ACC112 (cell line): ENCODE measurements at regions not wholly inside any gene's neighbourhood (a gene's known extent, or its start where the extent isn't known, plus 50 kb on each side); places are given as distances from the start of the nearest gene placed in this dataset.
A peak's percentile ranks its signal among the peaks of the same experiment; 100 is the strongest.

Experiments
- H2AFZ ChIP-seq: fragments of 200-600 bp; sonication (generic); one replicate; pipeline ENCODE4 v1.6.0; 2017; ENCODE audit warnings: antibody characterized with exemption, low read length; ENCODE audit not compliant: unreplicated experiment
- H3K27ac ChIP-seq: fragments of 200-600 bp; sonication (generic); 2 replicates; pipeline ENCODE4 v1.5.1; 2014; ENCODE audit warnings: low read depth, mild to moderate bottlenecking, antibody characterized with exemption, low read length, moderate library complexity
- H3K27me3 ChIP-seq: fragments of 200-600 bp; sonication (generic); 2 replicates; pipeline ENCODE4 v1.6.1; 2014; ENCODE audit warnings: mild to moderate bottlenecking, antibody characterized with exemption, low read length, moderate library complexity, mixed read lengths; ENCODE audit not compliant: insufficient read depth
- H3K36me3 ChIP-seq: fragments of 200-600 bp; sonication (generic); 2 replicates; pipeline ENCODE4 v1.6.1; 2016; ENCODE audit warnings: mild to moderate bottlenecking, antibody characterized with exemption, low read length, moderate library complexity, mixed read lengths; ENCODE audit not compliant: insufficient read depth
- H3K4me1 ChIP-seq: fragments of 200-600 bp; sonication (generic); one replicate; pipeline ENCODE4 v1.6.1; 2016; ENCODE audit warnings: low read length, mixed read lengths; ENCODE audit not compliant: insufficient read depth, unreplicated experiment, control insufficient read depth
- H3K4me3 ChIP-seq: fragments of 200-600 bp; sonication (generic); 2 replicates; pipeline ENCODE4 v1.5.1; 2014; ENCODE audit warnings: mild to moderate bottlenecking, low read depth, low read length
- H3K79me2 ChIP-seq: fragments of 200-600 bp; sonication (generic); one replicate; pipeline ENCODE4 v1.6.0; 2016; ENCODE audit warnings: low read length; ENCODE audit not compliant: control insufficient read depth, unreplicated experiment, insufficient read depth

GRCh38 chr3:178393146-178393545 is 143.1 kb upstream of the KCNMB2 start:
- Histone ChIP-seq H3K79me2 (no peaks in the 10 kb centered on the region), H3K36me3 (no peaks in the 10 kb centered on the region), H3K4me3 (peak overlapping the region; percentile 49), H2AFZ (peak overlapping the region; percentile 82), H3K27me3 (no peaks in the 10 kb centered on the region), H3K4me1 (peaks cover 29% of the 10 kb centered on the region), H3K27ac (peak overlapping the region; percentile 94)

- Histone ChIP-seq H3K36me3 (no peaks in the 10 kb centered on the region), H3K27me3 (no peaks in the 10 kb centered on the region), H3K27ac (peak overlapping the region; percentile 94), H2AFZ (no peak overlapping the region), H3K79me2 (no peaks in the 10 kb centered on the region), H3K4me1 (peaks cover 28% of the 10 kb centered on the region), H3K4me3 (no peak overlapping the region)
These were observed 142.4 kb upstream of the KCNMB2 start for GRCh38 chr3:178393824-178394223.

- Histone ChIP-seq H2AFZ (no peak overlapping the region), H3K36me3 (no peaks in the 10 kb centered on the region), H3K4me1 (peaks cover 23% of the 10 kb centered on the region), H3K79me2 (no peaks in the 10 kb centered on the region), H3K27me3 (no peaks in the 10 kb centered on the region), H3K4me3 (no peak overlapping the region), H3K27ac (no peak overlapping the region)
These were observed 139.9 kb upstream of the KCNMB2 start for GRCh38 chr3:178396318-178396717.

- H2AFZ ChIP-seq: no peak overlapping the region
- no peak overlapping the region for H3K27ac ChIP-seq
- H3K79me2 ChIP-seq: no peaks in the 10 kb centered on the region
- H3K4me3 ChIP-seq: no peak overlapping the region
- no peaks in the 10 kb centered on the region for H3K27me3 ChIP-seq
- no peaks in the 10 kb centered on the region for H3K36me3 ChIP-seq
- H3K4me1 ChIP-seq: peaks cover 21% of the 10 kb centered on the region
These were observed 139.0 kb upstream of the KCNMB2 start for GRCh38 chr3:178397202-178397601.

- no peaks in the 10 kb centered on the region for H3K36me3 ChIP-seq
- no peaks in the 10 kb centered on the region for H3K79me2 ChIP-seq
- no peak overlapping the region for H3K4me3 ChIP-seq
- H3K27me3 ChIP-seq: no peaks in the 10 kb centered on the region
- peaks cover 15% of the 10 kb centered on the region for H3K4me1 ChIP-seq
- H3K27ac ChIP-seq: no peak overlapping the region
- H2AFZ ChIP-seq: no peak overlapping the region
These were observed 138.4 kb upstream of the KCNMB2 start for GRCh38 chr3:178397836-178398235.

GRCh38 chr3:178404961-178405360 is 131.3 kb upstream of the KCNMB2 start:
- Histone ChIP-seq H2AFZ (peak overlapping the region; percentile 75), H3K4me3 (no peak overlapping the region), H3K79me2 (no peaks in the 10 kb centered on the region)

GRCh38 chr3:178405531-178405930 is 130.7 kb upstream of the KCNMB2 start:
- no peaks in the 10 kb centered on the region for H3K4me1 ChIP-seq
- H3K36me3 ChIP-seq: no peaks in the 10 kb centered on the region
- no peak overlapping the region for H3K27ac ChIP-seq
- H2AFZ ChIP-seq: peak overlapping the region; percentile 75
- no peaks in the 10 kb centered on the region for H3K79me2 ChIP-seq
- H3K4me3 ChIP-seq: no peak overlapping the region
- no peaks in the 10 kb centered on the region for H3K27me3 ChIP-seq

More at GRCh38 chr3:178404961-178405360, 131.3 kb upstream of the KCNMB2 start:
- H3K36me3 ChIP-seq: no peaks in the 10 kb centered on the region
- H3K4me1 ChIP-seq: no peaks in the 10 kb centered on the region
- no peaks in the 10 kb centered on the region for H3K27me3 ChIP-seq
- H3K27ac ChIP-seq: no peak overlapping the region

- H3K36me3 ChIP-seq: no peaks in the 10 kb centered on the region
- no peak overlapping the region for H3K27ac ChIP-seq
- H3K4me3 ChIP-seq: no peak overlapping the region
- no peaks in the 10 kb centered on the region for H3K27me3 ChIP-seq
- no peaks in the 10 kb centered on the region for H3K4me1 ChIP-seq
- H3K79me2 ChIP-seq: no peaks in the 10 kb centered on the region
- no peak overlapping the region for H2AFZ ChIP-seq
These were observed 130.0 kb upstream of the KCNMB2 start for GRCh38 chr3:178406206-178406605.

- H3K4me1 ChIP-seq: peaks cover 14% of the 10 kb centered on the region
- H2AFZ ChIP-seq: no peak overlapping the region
- H3K4me3 ChIP-seq: no peak overlapping the region
- no peaks in the 10 kb centered on the region for H3K27me3 ChIP-seq
- no peaks in the 10 kb centered on the region for H3K36me3 ChIP-seq
- no peak overlapping the region for H3K27ac ChIP-seq
- H3K79me2 ChIP-seq: no peaks in the 10 kb centered on the region
These were observed 120.9 kb upstream of the KCNMB2 start for GRCh38 chr3:178415384-178415783.

GRCh38 chr3:178417736-178418135 is 118.5 kb upstream of the KCNMB2 start:
- no peaks in the 10 kb centered on the region for H3K27me3 ChIP-seq
- H3K4me3 ChIP-seq: no peak overlapping the region
- no peak overlapping the region for H3K27ac ChIP-seq
- H3K4me1 ChIP-seq: peaks cover 14% of the 10 kb centered on the region
- peak overlapping the region; percentile 23 for H2AFZ ChIP-seq
- H3K79me2 ChIP-seq: no peaks in the 10 kb centered on the region
- H3K36me3 ChIP-seq: no peaks in the 10 kb centered on the region

- H2AFZ ChIP-seq: peak overlapping the region; percentile 86
- no peak overlapping the region for H3K27ac ChIP-seq
These were observed 117.2 kb upstream of the KCNMB2 start for GRCh38 chr3:178419071-178419470.

More at GRCh38 chr3:178419071-178419470, 117.2 kb upstream of the KCNMB2 start:
- Histone ChIP-seq H3K36me3 (no peaks in the 10 kb centered on the region), H3K4me3 (peak overlapping the region; percentile 13; the same call in 1 of the 2 replicates), H3K79me2 (no peaks in the 10 kb centered on the region), H3K27me3 (no peaks in the 10 kb centered on the region), H3K4me1 (peaks cover 14% of the 10 kb centered on the region)
